ENCODE measurements at regions not wholly inside any gene's neighbourhood (a gene's known extent, or its start where the extent isn't known, plus 50 kb on each side); places are given as distances from the start of the nearest gene placed in this dataset.
"Not testable (repeated sequence)": the region's sequence is repeated elsewhere in the genome, so short reads cannot be mapped to it uniquely, and the experiment has no call there.

- DNase-seq (ENCODE audit: low read depth, low spot score) = no peak
These were observed 227.7 kb downstream of the ZNF621 start for GRCh38 chr3:40752492-40752891.

- DNase-seq (ENCODE audit: low read depth, low spot score) = no peak
These were observed 228.6 kb downstream of the ZNF621 start for GRCh38 chr3:40753291-40753770.

- DNase-seq (ENCODE audit: low read depth, low spot score) = no peak
These were observed 229.2 kb downstream of the ZNF621 start for GRCh38 chr3:40753951-40754350.

- no peak for DNase-seq (ENCODE audit: low read depth, low spot score)
These were observed 230.2 kb downstream of the ZNF621 start for GRCh38 chr3:40754994-40755393.

GRCh38 chr3:40756500-40756899 lies 231.7 kb downstream of the ZNF621 start:
- no peak for DNase-seq (ENCODE audit: low read depth, low spot score)

GRCh38 chr3:40762771-40763170 lies 238.0 kb downstream of the ZNF621 start:
- not testable (repeated sequence) for DNase-seq (ENCODE audit: low read depth, low spot score)

- DNase-seq (ENCODE audit: low read depth, low spot score) = no peak
These were observed 239.0 kb downstream of the ZNF621 start for GRCh38 chr3:40763807-40764206.

GRCh38 chr3:40764747-40765146 lies 240.0 kb downstream of the ZNF621 start:
- DNase-seq (ENCODE audit: low read depth, low spot score) = no peak

GRCh38 chr3:40765884-40766283 lies 241.1 kb downstream of the ZNF621 start:
- DNase-seq (ENCODE audit: low read depth, low spot score) = no peak

- no peak for DNase-seq (ENCODE audit: low read depth, low spot score)
These were observed 241.6 kb downstream of the ZNF621 start for GRCh38 chr3:40766396-40766795.

- no peak for DNase-seq (ENCODE audit: low read depth, low spot score)
These were observed 243.3 kb downstream of the ZNF621 start for GRCh38 chr3:40768046-40768445.

- no peak for DNase-seq (ENCODE audit: low read depth, low spot score)
These were observed 243.8 kb downstream of the ZNF621 start for GRCh38 chr3:40768536-40768935.

GRCh38 chr3:40770061-40770460 lies 245.3 kb downstream of the ZNF621 start:
- DNase-seq (ENCODE audit: low read depth, low spot score) = no peak

- DNase-seq (ENCODE audit: low read depth, low spot score) = no peak
These were observed 246.4 kb downstream of the ZNF621 start for GRCh38 chr3:40771112-40771511.

GRCh38 chr3:40779039-40779438 lies 254.3 kb downstream of the ZNF621 start:
- DNase-seq (ENCODE audit: low read depth, low spot score) = no peak

- DNase-seq (ENCODE audit: low read depth, low spot score) = no peak
These were observed 255.6 kb downstream of the ZNF621 start for GRCh38 chr3:40780291-40780924.

- DNase-seq (ENCODE audit: low read depth, low spot score) = no peak
These were observed 256.2 kb downstream of the ZNF621 start for GRCh38 chr3:40780925-40781406.

GRCh38 chr3:40782111-40782721 lies 257.5 kb downstream of the ZNF621 start:
- no peak for DNase-seq (ENCODE audit: low read depth, low spot score)

- no peak for DNase-seq (ENCODE audit: low read depth, low spot score)
These were observed 266.0 kb downstream of the ZNF621 start for GRCh38 chr3:40790746-40791145.

GRCh38 chr3:40793730-40794129 lies 269.0 kb downstream of the ZNF621 start:
- no peak for DNase-seq (ENCODE audit: low read depth, low spot score)

- DNase-seq (ENCODE audit: low read depth, low spot score) = no peak
These were observed 275.6 kb downstream of the ZNF621 start for GRCh38 chr3:40800343-40800742.

- no peak for DNase-seq (ENCODE audit: low read depth, low spot score)
These were observed 276.6 kb downstream of the ZNF621 start for GRCh38 chr3:40801284-40801741.

- DNase-seq (ENCODE audit: low read depth, low spot score) = no peak
These were observed 278.6 kb downstream of the ZNF621 start for GRCh38 chr3:40803311-40803710.

All from activated CD4-positive, CD25-positive, alpha-beta regulatory T cell treated with anti-CD3 and anti-CD28 coated beads, Interleukin-2, amount 50 U/mL, for 16 hours (primary cell).